ENCODE measurements at regions not wholly inside any gene's neighbourhood (a gene's known extent, or its start where the extent isn't known, plus 50 kb on each side); places are given as distances from the start of the nearest gene placed in this dataset.

DNA sequence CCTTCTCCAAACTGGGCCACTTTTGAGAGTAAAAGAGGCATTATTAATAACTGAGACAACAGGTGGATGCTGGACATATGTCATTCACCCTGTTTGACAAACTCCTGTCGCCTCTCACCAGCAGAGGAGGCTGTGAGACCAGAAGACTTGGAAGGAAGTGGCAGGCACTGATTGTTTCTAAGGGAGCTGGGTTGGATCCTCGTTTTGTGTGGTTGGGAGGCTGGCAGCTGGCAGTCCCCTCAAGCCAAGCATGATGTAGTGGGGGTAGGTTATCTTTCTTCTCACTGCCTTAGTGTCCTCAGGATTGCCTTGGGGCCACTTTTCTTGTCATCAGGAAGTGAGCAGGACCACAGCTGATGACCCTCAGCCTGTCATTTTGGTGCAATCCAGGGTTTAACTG is 86.5 kb upstream of the KCNJ15 start:
- TF ChIP-seq, protein P1, sequence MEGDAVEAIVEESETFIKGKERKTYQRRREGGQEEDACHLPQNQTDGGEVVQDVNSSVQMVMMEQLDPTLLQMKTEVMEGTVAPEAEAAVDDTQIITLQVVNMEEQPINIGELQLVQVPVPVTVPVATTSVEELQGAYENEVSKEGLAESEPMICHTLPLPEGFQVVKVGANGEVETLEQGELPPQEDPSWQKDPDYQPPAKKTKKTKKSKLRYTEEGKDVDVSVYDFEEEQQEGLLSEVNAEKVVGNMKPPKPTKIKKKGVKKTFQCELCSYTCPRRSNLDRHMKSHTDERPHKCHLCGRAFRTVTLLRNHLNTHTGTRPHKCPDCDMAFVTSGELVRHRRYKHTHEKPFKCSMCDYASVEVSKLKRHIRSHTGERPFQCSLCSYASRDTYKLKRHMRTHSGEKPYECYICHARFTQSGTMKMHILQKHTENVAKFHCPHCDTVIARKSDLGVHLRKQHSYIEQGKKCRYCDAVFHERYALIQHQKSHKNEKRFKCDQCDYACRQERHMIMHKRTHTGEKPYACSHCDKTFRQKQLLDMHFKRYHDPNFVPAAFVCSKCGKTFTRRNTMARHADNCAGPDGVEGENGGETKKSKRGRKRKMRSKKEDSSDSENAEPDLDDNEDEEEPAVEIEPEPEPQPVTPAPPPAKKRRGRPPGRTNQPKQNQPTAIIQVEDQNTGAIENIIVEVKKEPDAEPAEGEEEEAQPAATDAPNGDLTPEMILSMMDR (conservative IDR thresholded peaks at IDR 0.05; ENCODE audit: low read depth, low read length), result no peak
- no peak for TF ChIP-seq EZH2 (IDR thresholded peaks at IDR 0.05; ENCODE audit: borderline replicate concordance, low read depth, low read length, poor library complexity, severe bottlenecking)

All from A673 (cell line).